Stomach smooth muscle (tissue), 2 donors: ENCODE measurements at regions not wholly inside any gene's neighbourhood (a gene's known extent, or its start where the extent isn't known, plus 50 kb on each side); places are given as distances from the start of the nearest gene placed in this dataset.

ENCODE experiments used
- H3K27ac ChIP-seq: one replicate; pipeline ENCODE4 v1.7.0; 2013; ENCODE audit warnings: mild to moderate bottlenecking, low read length, inconsistent platforms
- H3K27me3 ChIP-seq, 2 donors: one replicate each; pipeline ENCODE4 v1.7.0; 2013; ENCODE audit warnings: low read length in 2 of 2; ENCODE audit not compliant: insufficient read depth in 2 of 2, control insufficient read depth in 1 of 2
- H3K36me3 ChIP-seq, 2 donors: one replicate each; pipeline ENCODE4 v1.7.0; 2013; ENCODE audit warnings: low read length in 2 of 2; ENCODE audit not compliant: control insufficient read depth in 2 of 2, insufficient read depth in 2 of 2
- H3K4me1 ChIP-seq: one replicate; pipeline ENCODE4 v1.7.0; 2013; ENCODE audit warnings: low read length; ENCODE audit not compliant: control insufficient read depth, insufficient read depth
- H3K4me3 ChIP-seq, 2 donors: one replicate each; pipeline ENCODE4 v1.7.0; 2013; ENCODE audit warnings: low read length in 2 of 2
- H3K9ac ChIP-seq, 2 donors: one replicate each; pipeline ENCODE4 v1.7.0; 2013; ENCODE audit warnings: low read length in 2 of 2, mild to moderate bottlenecking in 1 of 2
- H3K9me3 ChIP-seq, 2 donors: one replicate each; pipeline ENCODE4 v1.7.0; 2013; ENCODE audit warnings: low read length in 2 of 2; ENCODE audit not compliant: control insufficient read depth in 2 of 2
- donor health status: healthy.
- donor health status: Pancreatic carcinoma.

GRCh38 chr13:65453982-65454381 is 1776.2 kb downstream of the PCDH9 start:
- no peaks in the 10 kb centered on the region for H3K4me1 ChIP-seq
- no peaks in the 10 kb centered on the region for H3K36me3 ChIP-seq
- H3K27ac ChIP-seq, result no peak overlapping the region
- H3K27me3 ChIP-seq, result no peaks in the 10 kb centered on the region
- H3K9ac ChIP-seq, result no peak overlapping the region
- no peaks in the 10 kb centered on the region for H3K9me3 ChIP-seq
- no peak overlapping the region for H3K4me3 ChIP-seq

DNA sequence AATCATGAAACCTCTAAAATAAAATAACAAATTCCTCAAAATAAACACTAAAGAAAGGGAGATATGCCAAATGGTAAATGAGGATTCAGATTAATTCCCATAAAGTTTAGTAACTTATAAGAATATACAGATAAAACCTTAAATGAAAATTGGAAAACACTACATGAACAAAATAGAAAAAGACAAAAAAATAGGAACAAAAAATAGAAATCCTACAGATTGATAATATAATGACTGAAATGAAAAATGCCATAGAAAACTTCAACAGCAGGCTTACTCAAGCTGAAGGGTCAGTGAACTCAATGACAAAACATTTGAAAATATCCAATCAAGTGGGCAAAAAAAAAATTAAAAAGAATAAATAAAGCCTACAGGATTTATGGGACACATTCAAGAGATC is 1784.8 kb downstream of the PCDH9 start:
- H3K9me3 ChIP-seq, result peaks cover 2 to 6% of the 10 kb centered on the region in 2 donors
- no peak overlapping the region for H3K4me3 ChIP-seq

GRCh38 chr13:65435590-65435989 is 1794.5 kb downstream of the PCDH9 start:
- no peaks in the 10 kb centered on the region for H3K9me3 ChIP-seq
- H3K9ac ChIP-seq, result no peak overlapping the region
- no peak overlapping the region for H3K4me3 ChIP-seq
- H3K27ac ChIP-seq, result no peak overlapping the region
- no peaks in the 10 kb centered on the region for H3K27me3 ChIP-seq
- H3K36me3 ChIP-seq, result no peaks in the 10 kb centered on the region
- H3K4me1 ChIP-seq, result no peaks in the 10 kb centered on the region

More for the DNA sequence above, 1784.8 kb downstream of the PCDH9 start:
- H3K9ac ChIP-seq, result no peak overlapping the region
- H3K4me1 ChIP-seq, result no peaks in the 10 kb centered on the region
- no peaks in the 10 kb centered on the region for H3K36me3 ChIP-seq
- no peaks in the 10 kb centered on the region for H3K27me3 ChIP-seq
- no peak overlapping the region for H3K27ac ChIP-seq

DNA sequence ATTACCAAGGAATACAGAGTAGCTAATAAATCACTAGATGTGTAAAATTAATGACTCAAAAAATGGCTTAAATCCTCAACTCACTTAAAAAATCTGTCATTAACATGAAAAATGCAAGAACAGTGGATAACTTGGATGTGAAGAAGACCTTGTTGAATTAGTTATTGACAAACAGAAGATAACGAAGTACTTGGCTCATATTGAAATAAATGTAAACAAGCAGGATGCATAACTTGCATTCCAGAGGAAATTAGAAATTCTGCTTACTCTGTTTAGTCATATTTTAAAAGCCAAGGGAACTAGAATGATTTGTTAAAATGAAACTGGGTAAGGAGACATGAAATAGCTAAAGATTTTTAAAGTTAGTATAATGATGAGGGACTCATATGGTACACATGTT is 1812.2 kb downstream of the PCDH9 start:
- H3K9me3 ChIP-seq, result no peaks in the 10 kb centered on the region
- H3K4me1 ChIP-seq, result no peaks in the 10 kb centered on the region
- no peak overlapping the region for H3K9ac ChIP-seq
- no peaks in the 10 kb centered on the region for H3K27me3 ChIP-seq
- H3K27ac ChIP-seq, result no peak overlapping the region
- H3K36me3 ChIP-seq, result no peaks in the 10 kb centered on the region
- no peak overlapping the region for H3K4me3 ChIP-seq

DNA sequence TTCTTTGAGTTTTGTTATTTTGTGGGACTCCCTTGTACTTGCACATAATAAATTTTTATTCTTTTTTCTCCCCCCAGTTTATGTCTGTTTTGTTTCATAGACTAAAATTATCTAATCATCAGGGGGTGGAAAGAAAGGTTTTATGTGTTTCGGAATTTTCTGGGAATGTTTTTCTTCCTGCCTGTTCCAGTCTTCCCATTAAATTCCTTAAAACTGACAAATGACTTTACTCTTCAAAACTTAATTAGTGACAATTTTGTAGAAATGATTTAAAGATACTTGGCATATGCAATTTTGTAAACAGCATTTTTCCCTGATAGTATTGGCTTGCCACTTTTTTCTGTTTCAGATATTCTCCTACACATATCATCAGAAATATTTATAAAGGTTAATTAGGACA is 1813.4 kb downstream of the PCDH9 start:
- no peak overlapping the region for H3K27ac ChIP-seq
- no peaks in the 10 kb centered on the region for H3K4me1 ChIP-seq
- no peaks in the 10 kb centered on the region for H3K27me3 ChIP-seq
- H3K9ac ChIP-seq, result no peak overlapping the region
- no peaks in the 10 kb centered on the region for H3K9me3 ChIP-seq
- no peak overlapping the region for H3K4me3 ChIP-seq
- no peaks in the 10 kb centered on the region for H3K36me3 ChIP-seq

DNA sequence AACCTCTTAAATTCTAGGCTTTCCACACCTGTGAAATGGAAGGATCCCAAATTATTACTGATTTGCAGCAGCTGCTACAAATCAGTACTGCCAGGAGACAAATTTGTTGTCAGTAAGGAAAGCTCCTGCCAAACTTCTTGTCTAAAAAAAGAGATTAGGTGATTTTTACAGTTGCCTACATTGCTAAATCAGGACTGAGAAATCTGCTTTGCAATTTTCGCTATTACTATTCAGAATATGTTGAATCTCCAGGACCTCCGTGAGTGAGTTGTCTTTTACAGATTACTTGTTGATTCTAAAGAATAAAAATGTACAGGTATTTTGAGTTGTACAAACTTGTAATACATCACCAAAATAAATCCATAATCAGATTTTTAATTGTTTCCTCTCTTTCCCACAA is 1815.9 kb downstream of the PCDH9 start:
- Histone ChIP-seq H3K9ac (no peak overlapping the region), H3K36me3 (no peaks in the 10 kb centered on the region), H3K4me3 (no peak overlapping the region), H3K9me3 (no peaks in the 10 kb centered on the region), H3K27me3 (no peaks in the 10 kb centered on the region), H3K27ac (no peak overlapping the region), H3K4me1 (no peaks in the 10 kb centered on the region)

- H3K4me3 ChIP-seq, result no peak overlapping the region
- no peaks in the 10 kb centered on the region for H3K9me3 ChIP-seq
- no peak overlapping the region for H3K27ac ChIP-seq
- no peaks in the 10 kb centered on the region for H3K4me1 ChIP-seq
- no peaks in the 10 kb centered on the region for H3K27me3 ChIP-seq
- no peaks in the 10 kb centered on the region for H3K36me3 ChIP-seq
- H3K9ac ChIP-seq, result no peak overlapping the region
Measured at GRCh38 chr13:65411521-65411920, 1818.6 kb downstream of the PCDH9 start.

- H3K9me3 ChIP-seq, result no peaks in the 10 kb centered on the region
- H3K4me1 ChIP-seq, result no peaks in the 10 kb centered on the region
- H3K27ac ChIP-seq, result no peak overlapping the region
- no peaks in the 10 kb centered on the region for H3K27me3 ChIP-seq
- no peak overlapping the region for H3K9ac ChIP-seq
- H3K36me3 ChIP-seq, result no peaks in the 10 kb centered on the region
- H3K4me3 ChIP-seq, result no peak overlapping the region
Measured at GRCh38 chr13:65410791-65411190, 1819.3 kb downstream of the PCDH9 start.

GRCh38 chr13:65401315-65401714 is 1828.8 kb downstream of the PCDH9 start:
- no peak overlapping the region for H3K4me3 ChIP-seq
- H3K9ac ChIP-seq, result no peak overlapping the region
- H3K9me3 ChIP-seq, result no peaks in the 10 kb centered on the region
- H3K4me1 ChIP-seq, result no peaks in the 10 kb centered on the region
- H3K36me3 ChIP-seq, result no peaks in the 10 kb centered on the region
- no peak overlapping the region for H3K27ac ChIP-seq
- no peaks in the 10 kb centered on the region for H3K27me3 ChIP-seq

DNA sequence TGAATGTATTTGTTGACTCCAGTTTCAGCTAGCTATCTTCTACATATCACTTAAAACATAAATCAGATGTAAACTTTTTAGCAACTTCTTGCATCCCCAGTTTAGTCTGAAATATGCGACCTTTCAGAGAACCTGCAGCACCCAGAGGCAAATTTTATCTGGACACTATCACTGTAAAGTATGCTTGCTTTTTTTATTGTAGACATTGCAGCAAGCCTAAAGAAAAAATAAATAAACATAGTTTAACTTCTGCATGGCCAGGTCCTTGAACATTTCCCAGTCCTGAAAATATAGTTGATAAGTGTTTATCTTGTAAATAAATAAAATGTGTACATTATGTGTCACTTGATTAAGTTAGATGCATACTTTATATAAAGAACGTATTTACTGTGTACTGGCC is 1829.4 kb downstream of the PCDH9 start:
- Histone ChIP-seq H3K27ac (no peak overlapping the region), H3K4me1 (no peaks in the 10 kb centered on the region), H3K9me3 (no peaks in the 10 kb centered on the region), H3K27me3 (no peaks in the 10 kb centered on the region), H3K4me3 (no peak overlapping the region), H3K9ac (no peak overlapping the region), H3K36me3 (no peaks in the 10 kb centered on the region)

GRCh38 chr13:65387743-65388347 is 1842.3 kb downstream of the PCDH9 start:
- Histone ChIP-seq H3K27ac (no peak overlapping the region), H3K27me3 (no peaks in the 10 kb centered on the region), H3K9me3 (no peaks in the 10 kb centered on the region), H3K36me3 (no peaks in the 10 kb centered on the region), H3K9ac (no peak overlapping the region), H3K4me3 (no peak overlapping the region), H3K4me1 (no peaks in the 10 kb centered on the region)
